Common myeloid progenitor, CD34-positive (primary cell): ENCODE measurements at regions not wholly inside any gene's neighbourhood (a gene's known extent, or its start where the extent isn't known, plus 50 kb on each side); places are given as distances from the start of the nearest gene placed in this dataset.

Experiments
- CTCF ChIA-PET: fragments of 350-600 bp; sonication (Branson Sonifier 250); formaldehyde crosslinking; loops from one replicate; lab custom pipeline; 2021; ENCODE audit warnings: antibody characterized with exemption; lab: Charles Lee
- POLR2A ChIA-PET: fragments of 350-600 bp; sonication (Branson Sonifier 250); formaldehyde crosslinking; loops from one replicate; lab custom pipeline; 2021; ENCODE audit warnings: antibody characterized with exemption; lab: Charles Lee
- DNase-seq, 3 donors: peaks; one replicate each; pipeline versions ENCODE4 v3.0.0 to v3.0.0-alpha.2; 2013
- H3K27ac ChIP-seq, 2 experiments: 1 replicate in 1 of 2; 2 replicates in 1 of 2; pipeline ENCODE4 v1.7.0; 2013; ENCODE audit warnings: inconsistent platforms in 2 of 2, low read length in 2 of 2, mild to moderate bottlenecking in 2 of 2, low read depth in 1 of 2, moderate library complexity in 1 of 2; ENCODE audit not compliant: severe bottlenecking in 2 of 2, insufficient read depth in 1 of 2, poor library complexity in 1 of 2
- H3K27me3 ChIP-seq, 5 experiments: replicated peaks in 2 of 5; 1 replicate in 3 of 5; 2 replicates in 2 of 5; pipeline versions ENCODE4 v1.6.1 to v1.7.0; 2013; ENCODE audit warnings: low read length in 4 of 5, mild to moderate bottlenecking in 2 of 5, moderate library complexity in 2 of 5, inconsistent platforms in 1 of 5; ENCODE audit not compliant: insufficient read depth in 5 of 5, control insufficient read depth in 4 of 5
- H3K36me3 ChIP-seq, 4 experiments: 1 replicate in 2 of 4; 2 replicates in 2 of 4; pipeline versions ENCODE4 v1.6.1 to v1.7.0; 2013; ENCODE audit warnings: low read length in 3 of 4, control low read depth in 1 of 4, mild to moderate bottlenecking in 1 of 4; ENCODE audit not compliant: control insufficient read depth in 4 of 4, insufficient read depth in 4 of 4
- H3K4me1 ChIP-seq, 4 experiments: 1 replicate in 3 of 4; 2 replicates in 1 of 4; pipeline versions ENCODE4 v1.6.1 to v1.7.1; 2013; ENCODE audit warnings: low read length in 3 of 4, mild to moderate bottlenecking in 3 of 4, control low read depth in 1 of 4, inconsistent platforms in 1 of 4, moderate library complexity in 1 of 4; ENCODE audit not compliant: control insufficient read depth in 4 of 4, insufficient read depth in 4 of 4; ENCODE audit errors: control extremely low read depth in 1 of 4
- H3K4me3 ChIP-seq, 7 experiments: 1 replicate in 4 of 7; 2 replicates in 3 of 7; pipeline versions ENCODE4 v1.5.1 to v1.7.0; 2013; ENCODE audit warnings: mild to moderate bottlenecking in 7 of 7, low read length in 6 of 7, moderate library complexity in 6 of 7, inconsistent platforms in 2 of 7, low read depth in 2 of 7, control low read depth in 1 of 7; ENCODE audit not compliant: insufficient read depth in 4 of 7, control insufficient read depth in 1 of 7; ENCODE audit errors: extremely low read depth in 1 of 7
- H3K9me3 ChIP-seq, 5 experiments: 1 replicate in 4 of 5; 2 replicates in 1 of 5; pipeline versions ENCODE4 v1.6.1 to v1.7.1; 2013; ENCODE audit warnings: low read length in 4 of 5, mild to moderate bottlenecking in 2 of 5, inconsistent platforms in 1 of 5, low read depth in 1 of 5, moderate library complexity in 1 of 5; ENCODE audit not compliant: control insufficient read depth in 4 of 5, insufficient read depth in 2 of 5; ENCODE audit errors: control extremely low read depth in 1 of 5
- WGBS: methylation state at CpG from one replicate; pipeline ENCODE4 v1.1.5; 2013; ENCODE audit not compliant: insufficient coverage; 5-methylcytosine and 5-hydroxymethylcytosine counted together

- Histone ChIP-seq H3K36me3 (no peaks in the 10 kb centered on the region), H3K4me1 (peaks cover 0 to 14% (median 5%) of the 10 kb centered on the region in 4 experiments), H3K9me3 (no peaks in the 10 kb centered on the region), H3K27ac (no peak overlapping the region), H3K27me3 (no peaks in the 10 kb centered on the region), H3K4me3 (no peak overlapping the region)
- ChIA-PET CTCF (interaction anchor here (0.6 to 2.2 kb wide), 3 partner anchors 11 to 31 kb away, joined by 3 to 7 read pairs (median 3); no protein-coding TSS in a partner anchor), POLR2A (interaction anchor here (0.6 kb wide), 1 partner anchor 31 kb away, joined by 3 read pairs; no protein-coding TSS in a partner anchor)
- no peak for DNase-seq
- WGBS, result 100% methylated on average over 2 of the region's 2 CpGs
Measured at GRCh38 chr9:91130796-91131318, 230.9 kb downstream of the AUH start.

GRCh38 chr9:91131433-91131839, 230.3 kb downstream of the AUH start:
- CTCF ChIA-PET, result interaction anchor here (1.6 kb wide), 1 partner anchor 31 kb away, joined by 3 read pairs; no protein-coding TSS in a partner anchor
- H3K27me3 ChIP-seq, result no peaks in the 10 kb centered on the region
- H3K27ac ChIP-seq, result no peak overlapping the region
- H3K9me3 ChIP-seq, result no peaks in the 10 kb centered on the region
- H3K4me1 ChIP-seq, result peaks cover 0 to 14% (median 5%) of the 10 kb centered on the region in 4 experiments
- peak; percentile 61 to 90 (median 89) for DNase-seq
- H3K36me3 ChIP-seq, result no peaks in the 10 kb centered on the region
- POLR2A ChIA-PET, result interaction anchor here (0.6 kb wide), 1 partner anchor 31 kb away, joined by 3 read pairs; no protein-coding TSS in a partner anchor
- WGBS, result 53% methylated on average over 3 of the region's 8 CpGs
- no peak overlapping the region for H3K4me3 ChIP-seq

- peaks cover 0 to 14% (median 5%) of the 10 kb centered on the region in 4 experiments for H3K4me1 ChIP-seq
- H3K27me3 ChIP-seq, result no peaks in the 10 kb centered on the region
- ChIA-PET CTCF (interaction anchor here (1.6 kb wide), 1 partner anchor 32 kb away, joined by 3 read pairs; no protein-coding TSS in a partner anchor), POLR2A (no interaction called here)
- no peaks in the 10 kb centered on the region for H3K9me3 ChIP-seq
- no peak overlapping the region for H3K4me3 ChIP-seq
- WGBS, result 92% methylated on average over 2 of the region's 3 CpGs
- no peaks in the 10 kb centered on the region for H3K36me3 ChIP-seq
- DNase-seq, result no peak
- H3K27ac ChIP-seq, result no peak overlapping the region
Measured at GRCh38 chr9:91132576-91133073, 229.1 kb downstream of the AUH start.

GRCh38 chr9:91134608-91135007, 227.1 kb downstream of the AUH start:
- no peaks in the 10 kb centered on the region for H3K9me3 ChIP-seq
- no peak for DNase-seq
- no peak overlapping the region for H3K4me3 ChIP-seq
- peaks cover 0 to 14% (median 5%) of the 10 kb centered on the region in 4 experiments for H3K4me1 ChIP-seq
- H3K27ac ChIP-seq, result no peak overlapping the region
- no peaks in the 10 kb centered on the region for H3K36me3 ChIP-seq
- ChIA-PET POLR2A (no interaction called here), CTCF (no interaction called here)
- H3K27me3 ChIP-seq, result no peaks in the 10 kb centered on the region
- 100% methylated on average over 1 of the region's 2 CpGs for whole genome bisulfite sequencing

- H3K4me1 ChIP-seq, result no peaks in the 10 kb centered on the region
- no peak overlapping the region for H3K4me3 ChIP-seq
- WGBS, result no CpG with 5 or more reads among the region's 1 CpG
- DNase-seq, result no peak
- no peak overlapping the region for H3K27ac ChIP-seq
- H3K36me3 ChIP-seq, result no peaks in the 10 kb centered on the region
- ChIA-PET CTCF (no interaction called here), POLR2A (no interaction called here)
- no peaks in the 10 kb centered on the region for H3K27me3 ChIP-seq
- no peaks in the 10 kb centered on the region for H3K9me3 ChIP-seq
Measured at GRCh38 chr9:91137391-91137790, 224.3 kb downstream of the AUH start.

GRCh38 chr9:91138760-91139159, 223.0 kb downstream of the AUH start:
- H3K4me1 ChIP-seq, result no peaks in the 10 kb centered on the region
- WGBS, result 97% methylated on average over 3 of the region's 5 CpGs
- CTCF ChIA-PET, result interaction anchor here (0.8 to 1.4 kb wide), 4 partner anchors 12 to 49 kb away, joined by 3 to 5 read pairs (median 3); no protein-coding TSS in a partner anchor
- H3K27me3 ChIP-seq, result no peaks in the 10 kb centered on the region
- H3K4me3 ChIP-seq, result no peak overlapping the region
- no peak for DNase-seq
- H3K36me3 ChIP-seq, result no peaks in the 10 kb centered on the region
- POLR2A ChIA-PET, result no interaction called here
- no peak overlapping the region for H3K27ac ChIP-seq
- no peaks in the 10 kb centered on the region for H3K9me3 ChIP-seq

GRCh38 chr9:91141407-91141965, 220.2 kb downstream of the AUH start:
- Histone ChIP-seq H3K4me3 (no peak overlapping the region), H3K27me3 (no peaks in the 10 kb centered on the region), H3K27ac (no peak overlapping the region), H3K4me1 (peaks cover 0 to 4% (median 1%) of the 10 kb centered on the region in 4 experiments), H3K36me3 (no peaks in the 10 kb centered on the region), H3K9me3 (peaks cover 0 to 5% (median 0%) of the 10 kb centered on the region in 5 experiments)
- 0% methylated on average over 1 of the region's 3 CpGs for WGBS
- no peak for DNase-seq
- ChIA-PET CTCF (interaction anchor here (1.1 to 2.1 kb wide), 3 partner anchors 12 to 107 kb away, joined by 3 to 7 read pairs (median 3); no protein-coding TSS in a partner anchor), POLR2A (no interaction called here)
